IMR-90 (cell line): ENCODE measurements at regions not wholly inside any gene's neighbourhood (a gene's known extent, or its start where the extent isn't known, plus 50 kb on each side); places are given as distances from the start of the nearest gene placed in this dataset.

Source experiments
- ATAC-seq: fragments of 200-7000 bp; cut with Tn5 transposase; 2 replicates; pipeline ENCODE4 v1.9.1; 2020; ENCODE audit warnings: low read depth, mild to moderate bottlenecking, moderate library complexity
- BruUV-seq: library from RNA; stranded (reverse); fragments of 400-500 nt; replicated peaks from 2 replicates; lab custom pipeline; 2021; lab: Mats Ljungman, UMichigan
- CTCF ChIA-PET: fragments of 300-600 bp; formaldehyde crosslinking; extraction: SDS; loops from one replicate; lab custom pipeline; 2021; ENCODE audit warnings: antibody characterized with exemption; lab: Yijun Ruan, JAX
- POLR2A ChIA-PET: fragments of 300-600 bp; sonication (Branson Sonifier 250); formaldehyde crosslinking; loops from one replicate; lab custom pipeline; 2022; ENCODE audit warnings: antibody characterized with exemption; ENCODE audit not compliant: unreplicated experiment; lab: Charles Lee
- DNase-seq: peaks from one replicate; pipeline ENCODE4 v3.0.0; 2013
- H2AFZ ChIP-seq: replicated peaks from 2 replicates; pipeline ENCODE3; 2013; ENCODE audit warnings: low read length, mild to moderate bottlenecking; ENCODE audit not compliant: poor library complexity
- H2AK5ac ChIP-seq: 2 replicates; pipeline ENCODE4 v1.6.1; 2013; ENCODE audit warnings: low read depth, low read length, inconsistent platforms
- H2AK9ac ChIP-seq: replicated peaks from 2 replicates; pipeline ENCODE3; 2013; ENCODE audit warnings: mild to moderate bottlenecking, low read depth, low read length, moderate library complexity; ENCODE audit not compliant: poor library complexity
- H2BK120ac ChIP-seq: 2 replicates; pipeline ENCODE4 v1.6.1; 2013; ENCODE audit warnings: low read depth, low read length, inconsistent platforms
- H2BK15ac ChIP-seq: 3 replicates; pipeline ENCODE4 v1.6.1; 2013; ENCODE audit warnings: low read depth, low read length, inconsistent platforms
- H2BK20ac ChIP-seq: 2 replicates; pipeline ENCODE4 v1.6.1; 2013; ENCODE audit warnings: low read depth, mild to moderate bottlenecking, inconsistent platforms, low read length, moderate library complexity
- H2BK5ac ChIP-seq: 2 replicates; pipeline ENCODE4 v1.6.1; 2013; ENCODE audit warnings: mild to moderate bottlenecking, low read depth, low read length, inconsistent platforms; ENCODE audit not compliant: poor library complexity, severe bottlenecking
- H3K14ac ChIP-seq: replicated peaks from 2 replicates; pipeline ENCODE4 v1.6.1; 2013; ENCODE audit warnings: low read depth, low read length, inconsistent platforms
- H3K18ac ChIP-seq: 2 replicates; pipeline ENCODE4 v1.6.1; 2013; ENCODE audit warnings: low read depth, low read length, control low read depth
- H3K23ac ChIP-seq: 2 replicates; pipeline ENCODE4 v1.6.1; 2013; ENCODE audit warnings: low read depth, low read length, inconsistent platforms
- H3K27ac ChIP-seq: 2 replicates; pipeline ENCODE4 v1.5.1; 2013; ENCODE audit warnings: mild to moderate bottlenecking, control low read depth, low read length; ENCODE audit not compliant: insufficient read depth
- H3K27me3 ChIP-seq: 2 replicates; pipeline ENCODE4 v1.6.1; 2013; ENCODE audit warnings: low read length; ENCODE audit not compliant: control insufficient read depth, insufficient read depth
- H3K36me3 ChIP-seq: 2 replicates; pipeline ENCODE4 v1.6.1; 2013; ENCODE audit warnings: low read length, mixed read lengths; ENCODE audit not compliant: control insufficient read depth, insufficient read depth
- H3K4ac ChIP-seq: 2 replicates; pipeline ENCODE4 v1.6.1; 2013; ENCODE audit warnings: low read depth, low read length, inconsistent platforms
- H3K4me1 ChIP-seq: 2 replicates; pipeline ENCODE4 v1.6.1; 2013; ENCODE audit warnings: low read length, mixed read lengths; ENCODE audit not compliant: control insufficient read depth, insufficient read depth
- H3K4me2 ChIP-seq: 2 replicates; pipeline ENCODE4 v1.6.1; 2013; ENCODE audit warnings: low read depth, mild to moderate bottlenecking, control low read depth, low read length, moderate library complexity
- H3K4me3 ChIP-seq: 2 replicates; pipeline ENCODE4 v1.5.1; 2013; ENCODE audit warnings: low read depth, mild to moderate bottlenecking, control low read depth, low read length, moderate library complexity; ENCODE audit not compliant: insufficient read depth
- H3K56ac ChIP-seq: 2 replicates; pipeline ENCODE4 v1.6.1; 2013; ENCODE audit warnings: low read length, inconsistent platforms; ENCODE audit not compliant: insufficient read depth; ENCODE audit errors: extremely low read depth
- H3K79me1 ChIP-seq, 2 experiments: 2 replicates each; pipeline ENCODE4 v1.6.1; 2013; ENCODE audit warnings: low read length in 2 of 2, inconsistent platforms in 1 of 2, low read depth in 1 of 2
- H3K9ac ChIP-seq: 2 replicates; pipeline ENCODE4 v1.6.1; 2013; ENCODE audit warnings: low read depth, low read length, control low read depth
- H3K9me1 ChIP-seq: 2 replicates; pipeline ENCODE4 v1.6.1; 2013; ENCODE audit warnings: low read length, inconsistent platforms; ENCODE audit not compliant: insufficient read depth
- H3K9me3 ChIP-seq: 2 replicates; pipeline ENCODE4 v1.6.1; 2013; ENCODE audit warnings: low read length; ENCODE audit not compliant: control insufficient read depth, insufficient read depth
- H4K20me1 ChIP-seq: 2 replicates; pipeline ENCODE4 v1.6.1; 2013; ENCODE audit warnings: low read length, inconsistent platforms; ENCODE audit not compliant: insufficient read depth
- H4K5ac ChIP-seq: 2 replicates; pipeline ENCODE4 v1.6.1; 2013; ENCODE audit warnings: mild to moderate bottlenecking, low read depth, low read length, control low read depth
- H4K8ac ChIP-seq, 2 experiments: 2 replicates each; pipeline ENCODE4 v1.6.1; 2013; ENCODE audit warnings: low read depth in 2 of 2, low read length in 2 of 2, control low read depth in 1 of 2, inconsistent platforms in 1 of 2
- H4K91ac ChIP-seq: 2 replicates; pipeline ENCODE4 v1.6.1; 2013; ENCODE audit warnings: low read depth, low read length, inconsistent platforms; ENCODE audit not compliant: insufficient read depth
- BHLHE40 ChIP-seq: fragments of 150-350 bp; IDR thresholded peaks from 2 replicates; pipeline ENCODE4 v1.6.1; 2016; ENCODE audit warnings: mild to moderate bottlenecking, low read depth, low read length
- CEBPB ChIP-seq: IDR thresholded peaks from 2 replicates; pipeline ENCODE4 v1.6.1; 2012; ENCODE audit warnings: low read depth, low read length, improper control_type of control experiment
- CHD1 ChIP-seq: IDR thresholded peaks from 2 replicates; pipeline ENCODE4 v1.6.1; 2012; ENCODE audit warnings: low read depth, low read length, improper control_type of control experiment
- FOS ChIP-seq: fragments of 150-350 bp; IDR thresholded peaks from 2 replicates; pipeline ENCODE4 v1.6.1; 2016; ENCODE audit warnings: low read depth, low read length
- MAFK ChIP-seq: IDR thresholded peaks from 2 replicates; pipeline ENCODE4 v1.6.1; 2012; ENCODE audit warnings: low read depth, low read length, improper control_type of control experiment
- MAZ ChIP-seq: IDR thresholded peaks from 2 replicates; pipeline ENCODE4 v1.6.1; 2012; ENCODE audit warnings: low read depth, mild to moderate bottlenecking, low read length, improper control_type of control experiment, moderate library complexity, borderline replicate concordance
- MXI1 ChIP-seq: IDR thresholded peaks from 2 replicates; pipeline ENCODE4 v1.6.1; 2012; ENCODE audit warnings: low read depth, mild to moderate bottlenecking, low read length, moderate library complexity, borderline replicate concordance
- NFE2L2 ChIP-seq: fragments of 150-350 bp; IDR thresholded peaks from 2 replicates; pipeline ENCODE4 v1.6.1; 2016; ENCODE audit warnings: low read depth, mild to moderate bottlenecking, low read length
- POLR2A ChIP-seq: IDR thresholded peaks from 2 replicates; pipeline ENCODE4 v1.6.1; 2012; ENCODE audit warnings: mild to moderate bottlenecking, low read depth, low read length
- RAD21 ChIP-seq: IDR thresholded peaks from 2 replicates; pipeline ENCODE4 v1.6.1; 2012; ENCODE audit warnings: low read length, improper control_type of control experiment
- RCOR1 ChIP-seq: IDR thresholded peaks from 2 replicates; pipeline ENCODE4 v1.6.1; 2012; ENCODE audit warnings: mild to moderate bottlenecking, low read length, improper control_type of control experiment; ENCODE audit not compliant: insufficient replicate concordance
- RFX5 ChIP-seq: IDR thresholded peaks from 2 replicates; pipeline ENCODE4 v1.8.0; 2012; ENCODE audit warnings: low read depth, mild to moderate bottlenecking, low read length, moderate library complexity
- SMC3 ChIP-seq: fragments of 150-350 bp; IDR thresholded peaks from 2 replicates; pipeline ENCODE4 v1.6.1; 2016; ENCODE audit warnings: low read depth, mild to moderate bottlenecking, antibody characterized with exemption, low read length, moderate library complexity
- USF2 ChIP-seq: fragments of 150-350 bp; IDR thresholded peaks from 2 replicates; pipeline ENCODE4 v1.6.1; 2017; ENCODE audit warnings: mild to moderate bottlenecking, antibody characterized with exemption, low read length, low read depth
- WGBS, 2 experiments: methylation state at CpG; one replicate each; pipeline versions ENCODE4 v1.1.5 to v1.1.7; 2013; ENCODE audit warnings: missing lambda C conversion rate in 2 of 2; ENCODE audit not compliant: insufficient read length in 1 of 2; ENCODE audit errors: extremely low coverage in 2 of 2; 5-methylcytosine and 5-hydroxymethylcytosine counted together
- dilution Hi-C: fragments of 300-500 bp; cut with HindIII; formaldehyde crosslinking; loops from one replicate; pipeline ENCODE4 v1.14.3; 2018; ENCODE audit warnings: low sequenced_read_pairs; ENCODE audit not compliant: unreplicated experiment
- in situ Hi-C: fragments of 300-500 bp; cut with MboI; formaldehyde crosslinking; loops from 3 replicates; pipeline ENCODE4 v1.14.3; 2019; ENCODE audit warnings: low sequenced_read_pairs, inconsistent platforms, mixed read lengths
- intact Hi-C: fragments of 100-400 bp; cut with micrococcal nuclease; formaldehyde crosslinking; loops from 2 replicates; pipeline ENCODE4 v1.10.0; 2022
- TF ChIP-seq, protein P1 (sequence below): fragments of 150-350 bp; IDR thresholded peaks from 2 replicates; pipeline ENCODE4 v1.6.1; 2016; ENCODE audit warnings: low read depth, mild to moderate bottlenecking, low read length, moderate library complexity, borderline replicate concordance
- TF ChIP-seq, protein P2 (sequence below): conservative IDR thresholded peaks from 2 replicates; pipeline ENCODE4 v1.5.1; 2012; ENCODE audit warnings: mild to moderate bottlenecking, low read depth, low read length, improper control_type of control experiment

DNA sequence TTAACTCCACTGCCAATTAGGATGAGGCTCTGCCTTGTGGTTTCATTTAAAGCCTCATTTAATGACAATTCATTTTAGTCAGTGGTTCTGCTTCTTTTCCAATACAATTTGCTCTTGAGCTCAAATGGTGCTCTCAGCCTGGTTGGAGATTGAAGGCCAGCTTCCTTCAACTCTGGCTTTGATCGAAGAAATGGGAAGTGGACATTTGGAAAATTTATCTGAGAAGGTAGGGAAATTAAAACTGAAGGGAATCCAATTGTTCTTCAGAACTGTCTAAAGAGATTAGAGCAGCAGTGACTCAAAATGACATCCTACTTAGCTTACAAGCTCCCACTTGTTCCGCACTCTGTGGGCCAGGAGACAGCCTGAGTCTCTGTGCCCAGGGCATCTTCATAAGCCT is 206.8 kb downstream of the SMARCA1 start:
- H3K27me3 ChIP-seq, result no peaks in the 10 kb centered on the region
- TF ChIP-seq CHD1 (no peak), RCOR1 (no peak), POLR2A (no peak), BHLHE40 (no peak), RAD21 (no peak), MAZ (no peak), MXI1 (no peak), CEBPB (no peak), FOS (no peak), MAFK (no peak), RFX5 (no peak), USF2 (no peak), SMC3 (no peak), NFE2L2 (no peak)
- TF ChIP-seq, protein P1, sequence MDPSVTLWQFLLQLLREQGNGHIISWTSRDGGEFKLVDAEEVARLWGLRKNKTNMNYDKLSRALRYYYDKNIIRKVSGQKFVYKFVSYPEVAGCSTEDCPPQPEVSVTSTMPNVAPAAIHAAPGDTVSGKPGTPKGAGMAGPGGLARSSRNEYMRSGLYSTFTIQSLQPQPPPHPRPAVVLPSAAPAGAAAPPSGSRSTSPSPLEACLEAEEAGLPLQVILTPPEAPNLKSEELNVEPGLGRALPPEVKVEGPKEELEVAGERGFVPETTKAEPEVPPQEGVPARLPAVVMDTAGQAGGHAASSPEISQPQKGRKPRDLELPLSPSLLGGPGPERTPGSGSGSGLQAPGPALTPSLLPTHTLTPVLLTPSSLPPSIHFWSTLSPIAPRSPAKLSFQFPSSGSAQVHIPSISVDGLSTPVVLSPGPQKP, result no peak
- TF ChIP-seq, protein P2, sequence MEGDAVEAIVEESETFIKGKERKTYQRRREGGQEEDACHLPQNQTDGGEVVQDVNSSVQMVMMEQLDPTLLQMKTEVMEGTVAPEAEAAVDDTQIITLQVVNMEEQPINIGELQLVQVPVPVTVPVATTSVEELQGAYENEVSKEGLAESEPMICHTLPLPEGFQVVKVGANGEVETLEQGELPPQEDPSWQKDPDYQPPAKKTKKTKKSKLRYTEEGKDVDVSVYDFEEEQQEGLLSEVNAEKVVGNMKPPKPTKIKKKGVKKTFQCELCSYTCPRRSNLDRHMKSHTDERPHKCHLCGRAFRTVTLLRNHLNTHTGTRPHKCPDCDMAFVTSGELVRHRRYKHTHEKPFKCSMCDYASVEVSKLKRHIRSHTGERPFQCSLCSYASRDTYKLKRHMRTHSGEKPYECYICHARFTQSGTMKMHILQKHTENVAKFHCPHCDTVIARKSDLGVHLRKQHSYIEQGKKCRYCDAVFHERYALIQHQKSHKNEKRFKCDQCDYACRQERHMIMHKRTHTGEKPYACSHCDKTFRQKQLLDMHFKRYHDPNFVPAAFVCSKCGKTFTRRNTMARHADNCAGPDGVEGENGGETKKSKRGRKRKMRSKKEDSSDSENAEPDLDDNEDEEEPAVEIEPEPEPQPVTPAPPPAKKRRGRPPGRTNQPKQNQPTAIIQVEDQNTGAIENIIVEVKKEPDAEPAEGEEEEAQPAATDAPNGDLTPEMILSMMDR, result no peak
- H2BK120ac ChIP-seq, result no peak overlapping the region
- CTCF ChIA-PET, result no interaction called here
- dilution Hi-C loops, result no loop called here
- no peaks in the 10 kb centered on the region for H3K4me1 ChIP-seq
- H3K9me3 ChIP-seq, result no peaks in the 10 kb centered on the region
- H2AFZ ChIP-seq, result no peak overlapping the region
- H2BK5ac ChIP-seq, result no peak overlapping the region
- H3K79me1 ChIP-seq, result no peaks in the 10 kb centered on the region
- no peak overlapping the region for H2BK20ac ChIP-seq
- H3K9me1 ChIP-seq, result no peaks in the 10 kb centered on the region
- no peak overlapping the region for H3K18ac ChIP-seq
- intact Hi-C loops, result no loop called here
- H3K27ac ChIP-seq, result no peak overlapping the region
- no peak for ATAC-seq
- H2AK9ac ChIP-seq, result no peak overlapping the region
- POLR2A ChIA-PET, result no interaction called here
- H3K14ac ChIP-seq, result no peak overlapping the region
- H3K36me3 ChIP-seq, result no peaks in the 10 kb centered on the region
- H4K5ac ChIP-seq, result no peak overlapping the region
- no peak overlapping the region for H3K4ac ChIP-seq
- no peak overlapping the region for H2AK5ac ChIP-seq
- H3K4me3 ChIP-seq, result no peak overlapping the region
- no peak overlapping the region for H4K91ac ChIP-seq
- no peak overlapping the region for H4K8ac ChIP-seq
- no peak overlapping the region for H3K4me2 ChIP-seq
- DNase-seq, result no peak
- H4K20me1 ChIP-seq, result no peaks in the 10 kb centered on the region
- no peak overlapping the region for H3K23ac ChIP-seq
- no TSS peak for BruUV-seq
- in situ Hi-C loops, result no loop called here
- H3K56ac ChIP-seq, result no peak overlapping the region
- no peak overlapping the region for H3K9ac ChIP-seq
- WGBS, 2 experiments, result no CpG with 5 or more reads among the region's 2 CpGs
- H2BK15ac ChIP-seq, result no peak overlapping the region
